Stimulated activated naive CD4-positive, alpha-beta T cell (primary cell): ENCODE measurements at regions not wholly inside any gene's neighbourhood (a gene's known extent, or its start where the extent isn't known, plus 50 kb on each side); places are given as distances from the start of the nearest gene placed in this dataset.
"Not testable (repeated sequence)": the region's sequence is repeated elsewhere in the genome, so short reads cannot be mapped to it uniquely, and the experiment has no call there.

Source experiments
- DNase-seq, 6 experiments: peaks; one replicate each; lab custom pipeline; 2025; lab: John Stamatoyannopoulos, UW

GRCh38 chr5:101643794-101644193, 652.3 kb downstream of the SLCO4C1 start:
- DNase-seq, result no peak

GRCh38 chr5:101637599-101637998, 658.5 kb downstream of the SLCO4C1 start:
- no peak for DNase-seq

- DNase-seq, result not testable (repeated sequence)
Measured at GRCh38 chr5:101627770-101628169, 668.3 kb downstream of the SLCO4C1 start.

GRCh38 chr5:101626572-101626971, 669.5 kb downstream of the SLCO4C1 start:
- no peak for DNase-seq

GRCh38 chr5:101611039-101611438, 685.0 kb downstream of the SLCO4C1 start:
- DNase-seq, result no peak

GRCh38 chr5:101608322-101608721, 687.8 kb downstream of the SLCO4C1 start:
- no peak for DNase-seq

- DNase-seq, result no peak
Measured at GRCh38 chr5:101605700-101606099, 690.4 kb downstream of the SLCO4C1 start.

GRCh38 chr5:101600614-101601013, 695.5 kb downstream of the SLCO4C1 start:
- no peak for DNase-seq

GRCh38 chr5:101590384-101590783, 687.3 kb upstream of the ST8SIA4 start:
- no peak for DNase-seq

- no peak for DNase-seq
Measured at GRCh38 chr5:101585366-101585765, 682.3 kb upstream of the ST8SIA4 start.

GRCh38 chr5:101580591-101580990, 677.5 kb upstream of the ST8SIA4 start:
- DNase-seq, result no peak

GRCh38 chr5:101574017-101574416, 670.9 kb upstream of the ST8SIA4 start:
- no peak for DNase-seq

- DNase-seq, result no peak
Measured at GRCh38 chr5:101561018-101561417, 657.9 kb upstream of the ST8SIA4 start.

GRCh38 chr5:101543780-101544179, 640.7 kb upstream of the ST8SIA4 start:
- no peak for DNase-seq

- DNase-seq, result no peak
Measured at GRCh38 chr5:101539315-101539714, 636.2 kb upstream of the ST8SIA4 start.

GRCh38 chr5:101535626-101536025, 632.5 kb upstream of the ST8SIA4 start:
- DNase-seq, result no peak

GRCh38 chr5:101534491-101535110, 631.5 kb upstream of the ST8SIA4 start:
- no peak for DNase-seq

GRCh38 chr5:101532430-101532829, 629.3 kb upstream of the ST8SIA4 start:
- DNase-seq, result no peak

- DNase-seq, result no peak
Measured at GRCh38 chr5:101531026-101531425, 627.9 kb upstream of the ST8SIA4 start.

GRCh38 chr5:101529094-101529493, 626.0 kb upstream of the ST8SIA4 start:
- DNase-seq, result not testable (repeated sequence)

- DNase-seq, result no peak
Measured at GRCh38 chr5:101520417-101520816, 617.3 kb upstream of the ST8SIA4 start.

GRCh38 chr5:101517795-101518194, 614.7 kb upstream of the ST8SIA4 start:
- DNase-seq, result no peak

- no peak for DNase-seq
Measured at GRCh38 chr5:101515721-101516120, 612.6 kb upstream of the ST8SIA4 start.

- DNase-seq, result no peak
Measured at GRCh38 chr5:101505891-101506570, 602.9 kb upstream of the ST8SIA4 start.
